H1 (cell line): ENCODE measurements at regions not wholly inside any gene's neighbourhood (a gene's known extent, or its start where the extent isn't known, plus 50 kb on each side); places are given as distances from the start of the nearest gene placed in this dataset.

Experiments used
- ASH2L ChIP-seq: fragments of 200-600, 300-600 bp; sonication (generic); IDR thresholded peaks from one replicate; pipeline ENCODE4 v1.7.1; 2017; ENCODE audit warnings: low read length
- CHD2 ChIP-seq: IDR thresholded peaks from 2 replicates; pipeline ENCODE4 v1.6.1; 2012; ENCODE audit warnings: low read length, improper control_type of control experiment
- NANOG ChIP-seq: IDR thresholded peaks from 2 replicates; pipeline ENCODE4 v1.6.1; 2011; ENCODE audit warnings: low read length, low read depth, mild to moderate bottlenecking, inconsistent platforms; ENCODE audit not compliant: insufficient read depth, poor library complexity, severe bottlenecking
- NRF1 ChIP-seq: IDR thresholded peaks from 2 replicates; pipeline ENCODE4 v1.6.1; 2011; ENCODE audit warnings: mild to moderate bottlenecking, low read depth, low read length, improper control_type of control experiment
- TAF7 ChIP-seq: optimal IDR thresholded peaks from 2 replicates; pipeline ENCODE3; 2011; ENCODE audit warnings: low read depth, mild to moderate bottlenecking, inconsistent platforms, low read length, moderate library complexity, borderline replicate concordance

DNA sequence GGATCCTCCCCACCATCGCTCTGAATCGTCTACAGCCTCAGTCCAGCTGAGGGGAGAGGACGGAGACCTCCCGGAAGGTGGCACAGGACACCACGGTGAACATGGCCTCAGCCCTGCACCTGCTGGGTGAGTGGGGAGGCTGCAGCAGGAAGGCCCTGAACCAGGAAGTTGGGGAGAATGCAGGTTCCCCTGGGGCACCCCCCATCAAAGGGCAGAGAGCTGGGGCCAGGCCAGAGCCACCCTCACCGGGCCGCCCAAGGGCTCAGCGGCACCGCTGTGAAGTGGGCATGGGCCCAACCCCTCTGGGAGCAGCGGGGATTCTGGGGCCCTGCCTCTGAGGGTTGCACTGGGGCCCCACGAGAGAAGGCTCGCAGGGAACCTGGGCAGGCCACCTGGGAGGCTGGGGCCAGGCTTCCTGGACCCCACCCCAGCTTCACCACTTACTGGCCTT lies 98.7 kb downstream of the MICALL2 start (continued):
- no peak for TF ChIP-seq NANOG
- no peak for TF ChIP-seq NRF1
- no peak for TF ChIP-seq TAF7
- no peak for TF ChIP-seq CHD2
- no peak for TF ChIP-seq ASH2L
